Activated CD4-positive, alpha-beta T cell treated with anti-CD3 and anti-CD28 coated beads, Interleukin-2, Interleukin-4, amounts not matched to agents 100 ng/mL and 50 ng/mL, durations not matched to agents 16 hours and 8 hours (primary cell): ENCODE measurements at regions not wholly inside any gene's neighbourhood (a gene's known extent, or its start where the extent isn't known, plus 50 kb on each side); places are given as distances from the start of the nearest gene placed in this dataset.
A peak's percentile ranks its signal among the peaks of the same experiment; 100 is the strongest.
"Not testable (repeated sequence)": the region's sequence is repeated elsewhere in the genome, so short reads cannot be mapped to it uniquely, and the experiment has no call there.

Source experiments
- DNase-seq: peaks from one replicate; pipeline ENCODE4 v3.0.0-alpha.2; 2020; ENCODE audit warnings: low spot score

GRCh38 chr11:121358760-121359159 lies 66.2 kb downstream of the SC5D start:
- no peak for DNase-seq

GRCh38 chr11:121359591-121359990 lies 67.0 kb downstream of the SC5D start:
- no peak for DNase-seq

- DNase-seq = not testable (repeated sequence)
Observed at GRCh38 chr11:121362955-121363354, 70.4 kb downstream of the SC5D start.

GRCh38 chr11:121365304-121365703 lies 72.7 kb downstream of the SC5D start:
- DNase-seq = no peak

- DNase-seq = no peak
Observed at GRCh38 chr11:121366038-121366437, 73.5 kb downstream of the SC5D start.

GRCh38 chr11:121367001-121367843 lies 74.7 kb downstream of the SC5D start:
- DNase-seq = peak; percentile 30

GRCh38 chr11:121367844-121368225 lies 75.3 kb downstream of the SC5D start:
- DNase-seq = no peak

- DNase-seq = no peak
Observed at GRCh38 chr11:121368364-121369240, 76.0 kb downstream of the SC5D start.

- no peak for DNase-seq
Observed at GRCh38 chr11:121369366-121369765, 76.8 kb downstream of the SC5D start.

GRCh38 chr11:121372028-121372427 lies 79.5 kb downstream of the SC5D start:
- DNase-seq = no peak

- no peak for DNase-seq
Observed at GRCh38 chr11:121372671-121373429, 79.3 kb upstream of the SORL1 start.

- no peak for DNase-seq
Observed at GRCh38 chr11:121374286-121374985, 77.7 kb upstream of the SORL1 start.

GRCh38 chr11:121376130-121376529 lies 76.0 kb upstream of the SORL1 start:
- DNase-seq = no peak

- DNase-seq = not testable (repeated sequence)
Observed at GRCh38 chr11:121379145-121379810, 72.8 kb upstream of the SORL1 start.

- DNase-seq = no peak
Observed at GRCh38 chr11:121383716-121384115, 68.4 kb upstream of the SORL1 start.

- no peak for DNase-seq
Observed at GRCh38 chr11:121385688-121386087, 66.4 kb upstream of the SORL1 start.
